HCT116 (cell line): ENCODE measurements at regions not wholly inside any gene's neighbourhood (a gene's known extent, or its start where the extent isn't known, plus 50 kb on each side); places are given as distances from the start of the nearest gene placed in this dataset.

ENCODE experiments used
- CEBPB ChIP-seq: IDR thresholded peaks from 2 replicates; pipeline ENCODE4 v1.6.1; 2012; ENCODE audit warnings: low read depth
- CTCF ChIP-seq, 3 experiments: fragments of 200-600 bp in 1 of 3; sonication (generic) in 1 of 3; IDR thresholded peaks in 2 of 3; conservative IDR thresholded peaks in 1 of 3; 2 replicates each; pipeline ENCODE4 v1.5.1; 2012 to 2017; ENCODE audit warnings: low read depth in 2 of 3, low read length in 2 of 3, antibody characterized with exemption in 1 of 3, borderline replicate concordance in 1 of 3, control low read depth in 1 of 3, mild to moderate bottlenecking in 1 of 3, mixed read lengths in 1 of 3, mixed run types in 1 of 3, moderate library complexity in 1 of 3; ENCODE audit not compliant: insufficient read depth in 1 of 3
- EGR1 ChIP-seq: IDR thresholded peaks from 2 replicates; pipeline ENCODE4 v1.6.1; 2012; ENCODE audit warnings: low read depth
- EZH2 ChIP-seq: fragments of 200-600 bp; sonication (generic); IDR thresholded peaks from 2 replicates; pipeline ENCODE4 v1.6.1; 2017; ENCODE audit warnings: antibody characterized with exemption, mixed run types
- EZH2phosphoT487 ChIP-seq: fragments of 200-600 bp; IDR thresholded peaks from 2 replicates; pipeline ENCODE4 v1.6.1; 2018; ENCODE audit warnings: antibody characterized with exemption, borderline replicate concordance
- JUND ChIP-seq: IDR thresholded peaks from 2 replicates; pipeline ENCODE4 v1.6.1; 2012
- MAX ChIP-seq: IDR thresholded peaks from 2 replicates; pipeline ENCODE4 v1.6.1; 2012
- POLR2A ChIP-seq: IDR thresholded peaks from 2 replicates; pipeline ENCODE4 v1.7.0; 2011; ENCODE audit warnings: borderline replicate concordance; ENCODE audit not compliant: insufficient read depth, insufficient read length; ENCODE audit errors: extremely low read depth
- POLR2AphosphoS5 ChIP-seq: IDR thresholded peaks from 2 replicates; pipeline ENCODE4 v1.6.1; 2011; ENCODE audit warnings: mild to moderate bottlenecking, low read depth, low read length, moderate library complexity
- SIN3A ChIP-seq: IDR thresholded peaks from 2 replicates; pipeline ENCODE4 v1.6.1; 2012; ENCODE audit warnings: low read depth
- SP1 ChIP-seq: IDR thresholded peaks from 2 replicates; pipeline ENCODE4 v1.6.1; 2012; ENCODE audit warnings: low read depth
- SRF ChIP-seq: IDR thresholded peaks from 2 replicates; pipeline ENCODE4 v1.6.1; 2012; ENCODE audit warnings: low read depth
- TCF7L2 ChIP-seq: IDR thresholded peaks from 2 replicates; pipeline ENCODE4 v1.7.0; 2011; ENCODE audit warnings: borderline replicate concordance, inconsistent platforms; ENCODE audit not compliant: insufficient read depth, insufficient read length; ENCODE audit errors: extremely low read depth
- TF ChIP-seq, protein P1 (sequence below): IDR thresholded peaks from 2 replicates; pipeline ENCODE4 v1.6.1; 2012; ENCODE audit warnings: low read depth

DNA sequence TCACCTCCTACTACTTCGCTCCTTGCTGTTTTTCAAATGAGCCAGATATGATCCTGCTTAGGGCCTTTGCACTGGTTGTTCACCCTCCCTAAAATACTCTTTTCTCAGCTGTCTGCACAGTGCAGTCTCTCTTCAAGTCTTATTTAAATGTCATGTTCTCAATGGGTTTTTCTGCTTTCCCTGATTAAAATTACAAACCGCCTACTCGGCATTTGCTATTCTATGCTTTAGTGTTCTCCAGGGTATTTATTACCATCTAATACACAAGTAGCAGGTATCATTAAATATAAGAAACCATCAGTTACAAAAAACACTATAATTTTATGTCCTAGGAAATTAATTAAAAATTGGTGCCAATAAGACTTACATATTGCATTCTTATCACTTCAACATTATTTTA, 108.0 kb upstream of the TMTC1 start:
- TF ChIP-seq CTCF (IDR thresholded peaks at IDR 0.05 in 2 of 3, conservative IDR thresholded peaks at IDR 0.05 in 1 of 3; ENCODE audit: borderline replicate concordance in 1 of 3, insufficient read depth in 1 of 3, low read depth in 2 of 3, low read length in 2 of 3), result no peak
- TF ChIP-seq POLR2A, result no peak
- TF ChIP-seq SIN3A, result no peak
- no peak for TF ChIP-seq CEBPB
- no peak for TF ChIP-seq EZH2phosphoT487
- TF ChIP-seq SP1, result no peak
- TF ChIP-seq, protein P1, sequence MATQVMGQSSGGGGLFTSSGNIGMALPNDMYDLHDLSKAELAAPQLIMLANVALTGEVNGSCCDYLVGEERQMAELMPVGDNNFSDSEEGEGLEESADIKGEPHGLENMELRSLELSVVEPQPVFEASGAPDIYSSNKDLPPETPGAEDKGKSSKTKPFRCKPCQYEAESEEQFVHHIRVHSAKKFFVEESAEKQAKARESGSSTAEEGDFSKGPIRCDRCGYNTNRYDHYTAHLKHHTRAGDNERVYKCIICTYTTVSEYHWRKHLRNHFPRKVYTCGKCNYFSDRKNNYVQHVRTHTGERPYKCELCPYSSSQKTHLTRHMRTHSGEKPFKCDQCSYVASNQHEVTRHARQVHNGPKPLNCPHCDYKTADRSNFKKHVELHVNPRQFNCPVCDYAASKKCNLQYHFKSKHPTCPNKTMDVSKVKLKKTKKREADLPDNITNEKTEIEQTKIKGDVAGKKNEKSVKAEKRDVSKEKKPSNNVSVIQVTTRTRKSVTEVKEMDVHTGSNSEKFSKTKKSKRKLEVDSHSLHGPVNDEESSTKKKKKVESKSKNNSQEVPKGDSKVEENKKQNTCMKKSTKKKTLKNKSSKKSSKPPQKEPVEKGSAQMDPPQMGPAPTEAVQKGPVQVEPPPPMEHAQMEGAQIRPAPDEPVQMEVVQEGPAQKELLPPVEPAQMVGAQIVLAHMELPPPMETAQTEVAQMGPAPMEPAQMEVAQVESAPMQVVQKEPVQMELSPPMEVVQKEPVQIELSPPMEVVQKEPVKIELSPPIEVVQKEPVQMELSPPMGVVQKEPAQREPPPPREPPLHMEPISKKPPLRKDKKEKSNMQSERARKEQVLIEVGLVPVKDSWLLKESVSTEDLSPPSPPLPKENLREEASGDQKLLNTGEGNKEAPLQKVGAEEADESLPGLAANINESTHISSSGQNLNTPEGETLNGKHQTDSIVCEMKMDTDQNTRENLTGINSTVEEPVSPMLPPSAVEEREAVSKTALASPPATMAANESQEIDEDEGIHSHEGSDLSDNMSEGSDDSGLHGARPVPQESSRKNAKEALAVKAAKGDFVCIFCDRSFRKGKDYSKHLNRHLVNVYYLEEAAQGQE, result no peak
- TF ChIP-seq POLR2AphosphoS5, result no peak
- no peak for TF ChIP-seq EZH2
- no peak for TF ChIP-seq EGR1
- TF ChIP-seq SRF, result no peak
- TF ChIP-seq JUND, result no peak
- no peak for TF ChIP-seq MAX
- no peak for TF ChIP-seq TCF7L2
